Omental fat pad (tissue), 3 donors: ENCODE measurements at regions not wholly inside any gene's neighbourhood (a gene's known extent, or its start where the extent isn't known, plus 50 kb on each side); places are given as distances from the start of the nearest gene placed in this dataset.

Experiments
- ATAC-seq: fragments of 150-250 bp; one replicate; pipeline ENCODE4 v1.9.1; 2016; ENCODE audit warnings: mild to moderate bottlenecking, moderate library complexity; ENCODE audit not compliant: low FRiP score
- DNase-seq: peaks from one replicate; pipeline ENCODE4 v3.0.0-alpha.2; 2019; ENCODE audit warnings: low spot score
- CTCF ChIP-seq, 3 donors: fragments of 450-650 bp; IDR thresholded peaks; one replicate each; pipeline ENCODE4 v1.5.1; 2016 to 2017; ENCODE audit warnings: antibody characterized with exemption in 3 of 3, mild to moderate bottlenecking in 3 of 3, moderate library complexity in 2 of 3

DNA sequence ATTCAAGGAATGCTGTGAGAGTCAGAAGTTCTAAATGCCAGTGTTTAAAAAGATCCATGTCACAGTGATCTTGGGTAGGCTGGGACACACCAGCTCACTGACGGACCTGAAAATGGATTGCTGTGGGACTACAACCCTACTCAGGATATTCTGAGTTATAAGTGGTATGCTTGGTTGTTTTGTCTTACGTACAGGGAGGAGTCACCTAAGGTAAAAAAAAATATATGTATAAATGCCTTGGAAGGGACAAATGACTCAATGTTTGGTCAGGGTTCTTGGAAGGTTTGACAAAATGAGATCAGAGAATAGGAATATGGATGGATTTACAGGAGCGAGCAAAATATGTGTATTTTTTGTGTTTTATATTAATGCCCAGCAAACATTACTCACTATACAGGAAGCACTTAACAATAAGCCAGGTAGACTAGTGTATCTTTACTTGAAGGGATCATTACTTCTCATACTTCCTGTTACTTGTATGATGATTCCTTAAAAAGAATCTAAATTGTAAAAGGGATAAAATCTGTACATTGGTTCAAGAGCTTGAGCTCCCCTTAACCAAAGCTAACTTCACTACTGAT, 767.3 kb downstream of the GBE1 start:
- no peak for TF ChIP-seq CTCF (IDR thresholded peaks at IDR 0.05)
- DNase-seq (no peak), ATAC-seq (no peak)

DNA sequence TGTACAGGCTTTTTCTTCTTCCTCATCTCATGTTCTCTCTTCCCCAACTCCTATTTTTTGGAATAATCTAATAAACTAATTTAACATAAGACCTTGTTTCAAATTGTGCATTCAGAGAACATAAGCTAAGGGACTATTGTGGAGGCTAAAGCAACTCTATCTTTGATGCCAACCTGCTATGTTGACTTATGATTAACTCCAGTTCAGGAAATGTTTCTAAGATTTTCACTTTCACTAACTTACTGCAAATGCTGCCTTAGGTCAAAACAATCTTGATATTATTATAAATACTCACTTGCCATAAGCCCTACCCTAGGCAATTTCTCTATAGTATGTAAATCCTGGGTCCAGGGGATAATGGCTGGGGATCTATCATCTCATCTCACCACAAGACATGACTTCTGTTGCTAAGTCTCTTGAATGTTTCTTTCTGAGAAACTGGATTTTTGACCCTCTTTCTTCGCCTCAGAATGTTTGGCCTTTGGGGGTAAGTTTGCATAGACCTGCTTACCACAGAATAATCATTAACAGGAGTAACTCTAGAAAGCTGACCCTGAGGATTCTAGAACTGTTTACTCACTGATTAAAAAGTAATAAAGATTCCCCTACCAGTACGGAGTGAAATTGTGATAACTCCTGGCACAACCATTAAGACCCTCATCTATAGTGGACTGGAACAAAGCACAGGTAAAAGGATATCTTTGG, 768.1 kb downstream of the GBE1 start:
- no peak for TF ChIP-seq CTCF (IDR thresholded peaks at IDR 0.05)
- ATAC-seq (no peak), DNase-seq (no peak)

GRCh38 chr3:80983753-80984152, 777.7 kb downstream of the GBE1 start:
- no peak for DNase-seq
- ATAC-seq = no peak
- TF ChIP-seq CTCF (IDR thresholded peaks at IDR 0.05) = no peak

DNA sequence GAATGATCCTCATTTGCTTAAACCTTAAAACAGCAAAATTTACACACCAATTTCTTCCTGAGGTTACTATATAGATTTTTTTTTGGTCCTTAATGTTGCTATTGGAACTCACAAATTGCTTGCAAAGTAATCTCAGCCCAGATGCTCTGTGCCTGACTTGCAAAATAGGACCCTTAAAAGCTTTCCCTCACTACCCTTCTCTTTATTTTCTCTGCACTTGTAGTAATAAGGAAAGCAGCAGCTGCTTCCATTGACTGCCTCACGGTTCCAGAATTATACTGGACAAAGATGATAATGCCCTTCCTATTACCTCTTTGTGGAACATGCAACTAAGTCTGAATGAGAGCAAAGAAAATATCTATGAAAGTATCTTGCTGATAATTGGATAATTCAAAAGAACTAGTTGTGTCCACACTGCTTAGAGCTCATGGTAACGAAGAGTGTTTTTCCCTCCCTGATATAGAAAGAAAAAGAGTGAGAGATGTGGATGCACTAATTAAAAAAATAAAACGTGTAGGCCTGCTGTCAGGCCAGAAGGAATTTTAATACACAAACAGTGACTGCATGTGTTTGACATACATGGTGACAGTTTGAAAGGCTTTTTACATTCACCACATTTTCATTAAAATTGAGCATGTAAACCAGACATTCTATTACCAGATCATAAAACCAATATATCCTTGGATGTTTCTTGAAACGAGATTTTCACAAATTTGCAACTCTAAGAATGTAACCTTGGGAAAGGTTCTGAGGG, 783.1 kb downstream of the GBE1 start:
- ATAC-seq (no peak), DNase-seq (no peak)
- TF ChIP-seq CTCF (IDR thresholded peaks at IDR 0.05) = no peak

DNA sequence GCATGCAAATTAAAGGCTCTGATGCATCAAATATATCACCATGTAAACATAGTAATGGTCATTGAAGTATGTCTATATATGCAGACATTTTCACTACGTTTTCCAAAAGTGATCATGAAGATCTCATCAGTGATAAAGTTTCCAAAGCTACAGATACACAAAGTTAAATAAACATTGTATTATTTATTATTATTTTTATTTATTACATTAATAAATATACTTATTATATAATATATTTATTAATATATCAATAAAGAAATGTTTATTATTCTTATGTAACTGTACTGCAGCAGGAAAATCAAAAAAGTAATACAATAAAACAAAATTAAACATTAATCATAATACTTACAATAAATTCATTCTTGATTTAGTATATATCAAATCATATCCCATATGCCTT, 791.2 kb downstream of the GBE1 start:
- DNase-seq (no peak), ATAC-seq (no peak)
- TF ChIP-seq CTCF (IDR thresholded peaks at IDR 0.05) = no peak

DNA sequence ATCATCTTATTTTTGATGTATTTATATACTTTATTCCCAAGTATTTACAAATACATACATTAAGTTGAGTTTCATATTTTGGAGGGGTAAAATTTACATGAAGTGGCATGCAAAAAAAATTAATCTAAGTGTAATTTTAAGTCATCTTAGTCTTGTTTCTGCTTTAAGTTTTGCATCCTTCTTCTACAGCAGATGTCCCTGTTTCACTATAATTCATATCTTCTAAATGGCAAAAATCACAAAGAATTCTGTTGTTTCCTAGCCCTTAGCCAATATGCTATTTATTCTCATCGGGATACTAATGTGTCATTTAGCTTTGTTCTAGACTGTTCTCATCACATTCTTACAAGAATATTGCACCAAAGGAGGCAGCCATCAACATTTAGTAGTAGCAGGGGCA, 831.9 kb downstream of the GBE1 start:
- ATAC-seq (no peak), DNase-seq (no peak)
- TF ChIP-seq CTCF (IDR thresholded peaks at IDR 0.05) = no peak
